RPMI8226 (cell line): ENCODE measurements at regions not wholly inside any gene's neighbourhood (a gene's known extent, or its start where the extent isn't known, plus 50 kb on each side); places are given as distances from the start of the nearest gene placed in this dataset.
"Not testable (repeated sequence)": the region's sequence is repeated elsewhere in the genome, so short reads cannot be mapped to it uniquely, and the experiment has no call there.

ENCODE experiments used
- DNase-seq: peaks from one replicate; pipeline ENCODE4 v3.0.0-alpha.2; 2015

- DNase-seq = no peak
These were observed 1063.0 kb upstream of the ATXN8OS start for GRCh38 chr13:69044629-69045028.

- DNase-seq = no peak
These were observed 1066.7 kb upstream of the ATXN8OS start for GRCh38 chr13:69040898-69041297.

GRCh38 chr13:69035771-69036170 lies 1071.9 kb upstream of the ATXN8OS start:
- no peak for DNase-seq

- no peak for DNase-seq
These were observed 1078.7 kb upstream of the ATXN8OS start for GRCh38 chr13:69028936-69029335.

GRCh38 chr13:69020120-69020519 lies 1087.5 kb upstream of the ATXN8OS start:
- DNase-seq = no peak

- DNase-seq = not testable (repeated sequence)
These were observed 1089.5 kb upstream of the ATXN8OS start for GRCh38 chr13:69018173-69018572.

- no peak for DNase-seq
These were observed 1096.8 kb upstream of the ATXN8OS start for GRCh38 chr13:69010789-69011188.

- no peak for DNase-seq
These were observed 1099.1 kb upstream of the ATXN8OS start for GRCh38 chr13:69008499-69008898.

GRCh38 chr13:68998056-68998455 lies 1109.6 kb upstream of the ATXN8OS start:
- no peak for DNase-seq

- no peak for DNase-seq
These were observed 1111.0 kb upstream of the ATXN8OS start for GRCh38 chr13:68996668-68997025.

- no peak for DNase-seq
These were observed 1111.5 kb upstream of the ATXN8OS start for GRCh38 chr13:68995972-68996667.

- DNase-seq = no peak
These were observed 1114.5 kb upstream of the ATXN8OS start for GRCh38 chr13:68993154-68993553.

GRCh38 chr13:68988176-68988575 lies 1119.5 kb upstream of the ATXN8OS start:
- no peak for DNase-seq

GRCh38 chr13:68987585-68987984 lies 1120.0 kb upstream of the ATXN8OS start:
- DNase-seq = no peak

GRCh38 chr13:68984688-68985319 lies 1122.8 kb upstream of the ATXN8OS start:
- no peak for DNase-seq

- DNase-seq = no peak
These were observed 1124.5 kb upstream of the ATXN8OS start for GRCh38 chr13:68982961-68983619.

- DNase-seq = no peak
These were observed 1131.3 kb upstream of the ATXN8OS start for GRCh38 chr13:68976287-68976686.

GRCh38 chr13:68970532-68970931 lies 1137.1 kb upstream of the ATXN8OS start:
- no peak for DNase-seq

GRCh38 chr13:68948586-68948985 lies 1159.0 kb upstream of the ATXN8OS start:
- DNase-seq = no peak

- DNase-seq = no peak
These were observed 1163.4 kb upstream of the ATXN8OS start for GRCh38 chr13:68944272-68944671.

- DNase-seq = no peak
These were observed 1167.6 kb upstream of the ATXN8OS start for GRCh38 chr13:68940049-68940448.

- DNase-seq = no peak
These were observed 1169.0 kb upstream of the ATXN8OS start for GRCh38 chr13:68938639-68939038.

GRCh38 chr13:68929075-68929745 lies 1178.4 kb upstream of the ATXN8OS start:
- DNase-seq = no peak
